ENCODE measurements at regions not wholly inside any gene's neighbourhood (a gene's known extent, or its start where the extent isn't known, plus 50 kb on each side); places are given as distances from the start of the nearest gene placed in this dataset.

DNA sequence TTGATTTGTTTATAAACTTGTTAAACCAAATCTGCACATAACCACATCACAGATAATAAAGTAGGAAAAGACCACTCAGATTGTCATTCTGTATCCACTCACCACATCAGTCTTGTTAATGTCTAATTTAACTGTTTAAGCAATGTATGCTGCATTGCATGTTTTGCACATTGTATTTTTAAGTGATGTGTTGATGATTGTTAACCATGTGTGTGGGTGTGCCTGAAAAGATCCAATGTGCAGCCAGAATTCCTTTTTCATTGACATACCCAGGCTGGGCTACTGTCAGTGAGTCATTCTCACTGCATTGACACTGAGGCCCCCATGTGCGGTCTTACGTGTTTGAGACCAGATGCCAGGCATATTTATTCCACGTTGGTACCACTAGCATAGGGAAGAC is 167.3 kb downstream of the TRMT11 start:
- CTCF ChIA-PET, result no interaction called here

DNA sequence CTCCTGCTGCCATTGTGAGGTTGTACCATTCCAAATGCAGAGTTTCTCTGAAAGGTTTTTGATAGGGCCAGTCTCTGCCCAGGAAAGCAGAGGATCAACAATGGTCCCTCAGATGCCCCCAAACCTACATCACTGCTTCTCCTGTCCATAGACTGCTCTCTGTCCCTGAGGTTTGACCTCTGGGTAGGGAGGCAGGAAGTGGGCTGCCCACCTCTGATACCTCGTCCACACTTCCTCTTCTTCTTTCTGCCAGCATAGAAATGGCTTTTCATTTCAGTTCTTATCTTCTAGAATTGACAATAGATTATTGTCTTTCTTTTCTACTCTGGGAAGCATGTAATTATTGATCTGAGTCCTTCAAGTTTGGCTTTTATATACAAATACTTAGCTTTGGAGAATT is 170.6 kb downstream of the TRMT11 start:
- Histone ChIP-seq H3K4me3 (no peak overlapping the region), H3K4me2 (no peak overlapping the region), H3K27ac (no peak overlapping the region), H3K9me2 (ENCODE audit: insufficient read depth) (no peaks in the 10 kb centered on the region), H3K36me3 (ENCODE audit: low read depth) (no peaks in the 10 kb centered on the region), H3F3A (ENCODE audit: insufficient read depth, low read depth) (no peaks in the 10 kb centered on the region), H3K9me3 (ENCODE audit: insufficient read depth, low read depth) (no peaks in the 10 kb centered on the region), H3K4me1 (replicated peaks; ENCODE audit: insufficient read depth) (no peaks in the 10 kb centered on the region), H2AFZ (no peak overlapping the region), H4K20me1 (ENCODE audit: insufficient read depth) (no peaks in the 10 kb centered on the region), H3K79me2 (ENCODE audit: low read depth) (no peaks in the 10 kb centered on the region), H3K27me3 (ENCODE audit: insufficient read depth, low read depth) (no peaks in the 10 kb centered on the region)
- ChIA-PET POLR2A (ENCODE audit: unreplicated experiment) (no interaction called here), CTCF (no interaction called here)
- no TSS peak for BruUV-seq (replicated peaks)
- DNase-seq, result no peak
- no peak for TF ChIP-seq EZH2 (IDR thresholded peaks at IDR 0.05; ENCODE audit: low read depth)
- TF ChIP-seq, protein P1, sequence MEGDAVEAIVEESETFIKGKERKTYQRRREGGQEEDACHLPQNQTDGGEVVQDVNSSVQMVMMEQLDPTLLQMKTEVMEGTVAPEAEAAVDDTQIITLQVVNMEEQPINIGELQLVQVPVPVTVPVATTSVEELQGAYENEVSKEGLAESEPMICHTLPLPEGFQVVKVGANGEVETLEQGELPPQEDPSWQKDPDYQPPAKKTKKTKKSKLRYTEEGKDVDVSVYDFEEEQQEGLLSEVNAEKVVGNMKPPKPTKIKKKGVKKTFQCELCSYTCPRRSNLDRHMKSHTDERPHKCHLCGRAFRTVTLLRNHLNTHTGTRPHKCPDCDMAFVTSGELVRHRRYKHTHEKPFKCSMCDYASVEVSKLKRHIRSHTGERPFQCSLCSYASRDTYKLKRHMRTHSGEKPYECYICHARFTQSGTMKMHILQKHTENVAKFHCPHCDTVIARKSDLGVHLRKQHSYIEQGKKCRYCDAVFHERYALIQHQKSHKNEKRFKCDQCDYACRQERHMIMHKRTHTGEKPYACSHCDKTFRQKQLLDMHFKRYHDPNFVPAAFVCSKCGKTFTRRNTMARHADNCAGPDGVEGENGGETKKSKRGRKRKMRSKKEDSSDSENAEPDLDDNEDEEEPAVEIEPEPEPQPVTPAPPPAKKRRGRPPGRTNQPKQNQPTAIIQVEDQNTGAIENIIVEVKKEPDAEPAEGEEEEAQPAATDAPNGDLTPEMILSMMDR (conservative IDR thresholded peaks at IDR 0.05), result no peak
- intact Hi-C loops (cut with micrococcal nuclease; ENCODE audit: unreplicated experiment), result no loop called here

More for the DNA sequence above, 167.3 kb downstream of the TRMT11 start:
- Histone ChIP-seq H4K20me1 (ENCODE audit: insufficient read depth) (no peaks in the 10 kb centered on the region), H3K9me2 (ENCODE audit: insufficient read depth) (no peaks in the 10 kb centered on the region), H3K4me1 (replicated peaks; ENCODE audit: insufficient read depth) (peaks cover 5% of the 10 kb centered on the region; the same call in 1 of the 2 replicates), H2AFZ (no peak overlapping the region), H3K4me3 (no peak overlapping the region), H3K9me3 (ENCODE audit: insufficient read depth, low read depth) (no peaks in the 10 kb centered on the region), H3K27ac (no peak overlapping the region), H3K36me3 (ENCODE audit: low read depth) (no peaks in the 10 kb centered on the region), H3K79me2 (ENCODE audit: low read depth) (no peaks in the 10 kb centered on the region), H3K4me2 (no peak overlapping the region), H3K27me3 (ENCODE audit: insufficient read depth, low read depth) (no peaks in the 10 kb centered on the region), H3F3A (ENCODE audit: insufficient read depth, low read depth) (no peaks in the 10 kb centered on the region)
- intact Hi-C loops (cut with micrococcal nuclease; ENCODE audit: unreplicated experiment), result no loop called here
- BruUV-seq (replicated peaks), result no TSS peak
- TF ChIP-seq EZH2 (IDR thresholded peaks at IDR 0.05; ENCODE audit: low read depth), result no peak
- TF ChIP-seq, protein P1 (conservative IDR thresholded peaks at IDR 0.05), result no peak
- no peak for DNase-seq
- POLR2A ChIA-PET (ENCODE audit: unreplicated experiment), result no interaction called here

DNA sequence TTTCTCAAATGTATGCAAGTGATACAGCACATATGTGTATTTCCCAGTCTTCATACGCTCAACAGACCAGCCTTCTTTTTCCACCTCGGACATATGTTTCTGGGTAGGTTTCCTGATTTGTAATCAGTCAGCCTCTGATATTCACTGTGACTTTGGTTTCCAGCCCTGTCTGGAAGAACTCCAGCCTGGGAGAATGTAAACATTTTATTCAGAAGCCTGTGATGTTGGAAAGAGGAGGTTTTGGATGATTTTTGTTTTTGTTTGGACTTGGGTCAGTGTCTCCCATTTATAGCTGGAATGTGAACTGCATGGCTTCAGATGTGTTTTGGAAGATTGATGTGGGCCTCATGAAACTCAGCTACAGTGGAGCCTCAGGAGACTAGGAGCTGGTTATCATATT is 172.2 kb upstream of the CENPW start:
- no peak overlapping the region for H3K27ac ChIP-seq
- no peaks in the 10 kb centered on the region for H3K9me2 ChIP-seq (ENCODE audit: insufficient read depth)
- H3K4me2 ChIP-seq, result no peak overlapping the region
- TF ChIP-seq EZH2 (IDR thresholded peaks at IDR 0.05; ENCODE audit: low read depth), result no peak
- TF ChIP-seq, protein P1 (conservative IDR thresholded peaks at IDR 0.05), result no peak
- CTCF ChIA-PET, result no interaction called here
- H3K27me3 ChIP-seq (ENCODE audit: insufficient read depth, low read depth), result no peaks in the 10 kb centered on the region
- no peaks in the 10 kb centered on the region for H3K9me3 ChIP-seq (ENCODE audit: insufficient read depth, low read depth)
- BruUV-seq (replicated peaks), result no TSS peak
- H3K79me2 ChIP-seq (ENCODE audit: low read depth), result no peaks in the 10 kb centered on the region
- no peaks in the 10 kb centered on the region for H3K36me3 ChIP-seq (ENCODE audit: low read depth)
- intact Hi-C loops (cut with micrococcal nuclease; ENCODE audit: unreplicated experiment), result no loop called here
- DNase-seq, result no peak
- no peak overlapping the region for H3K4me3 ChIP-seq
- no peaks in the 10 kb centered on the region for H4K20me1 ChIP-seq (ENCODE audit: insufficient read depth)
- no peak overlapping the region for H2AFZ ChIP-seq
- H3K4me1 ChIP-seq (replicated peaks; ENCODE audit: insufficient read depth), result 0 out of 2 replicates have a peak, but pooled peaks cover 3% of the 10 kb centered on the region
- no peaks in the 10 kb centered on the region for H3F3A ChIP-seq (ENCODE audit: insufficient read depth, low read depth)
- POLR2A ChIA-PET (ENCODE audit: unreplicated experiment), result no interaction called here

Measured in PC-9 (cell line).